WI38 (cell line): ENCODE measurements at regions not wholly inside any gene's neighbourhood (a gene's known extent, or its start where the extent isn't known, plus 50 kb on each side); places are given as distances from the start of the nearest gene placed in this dataset.

Source experiments
- H3K4me3 ChIP-seq: 2 replicates; pipeline ENCODE4 v1.5.1; 2011; ENCODE audit warnings: low read depth, mild to moderate bottlenecking, control low read depth, low read length
- TF ChIP-seq, protein P1 (sequence below): IDR thresholded peaks from 2 replicates; pipeline ENCODE4 v1.5.1; 2012; ENCODE audit warnings: low read depth, mild to moderate bottlenecking, control low read depth, low read length

DNA sequence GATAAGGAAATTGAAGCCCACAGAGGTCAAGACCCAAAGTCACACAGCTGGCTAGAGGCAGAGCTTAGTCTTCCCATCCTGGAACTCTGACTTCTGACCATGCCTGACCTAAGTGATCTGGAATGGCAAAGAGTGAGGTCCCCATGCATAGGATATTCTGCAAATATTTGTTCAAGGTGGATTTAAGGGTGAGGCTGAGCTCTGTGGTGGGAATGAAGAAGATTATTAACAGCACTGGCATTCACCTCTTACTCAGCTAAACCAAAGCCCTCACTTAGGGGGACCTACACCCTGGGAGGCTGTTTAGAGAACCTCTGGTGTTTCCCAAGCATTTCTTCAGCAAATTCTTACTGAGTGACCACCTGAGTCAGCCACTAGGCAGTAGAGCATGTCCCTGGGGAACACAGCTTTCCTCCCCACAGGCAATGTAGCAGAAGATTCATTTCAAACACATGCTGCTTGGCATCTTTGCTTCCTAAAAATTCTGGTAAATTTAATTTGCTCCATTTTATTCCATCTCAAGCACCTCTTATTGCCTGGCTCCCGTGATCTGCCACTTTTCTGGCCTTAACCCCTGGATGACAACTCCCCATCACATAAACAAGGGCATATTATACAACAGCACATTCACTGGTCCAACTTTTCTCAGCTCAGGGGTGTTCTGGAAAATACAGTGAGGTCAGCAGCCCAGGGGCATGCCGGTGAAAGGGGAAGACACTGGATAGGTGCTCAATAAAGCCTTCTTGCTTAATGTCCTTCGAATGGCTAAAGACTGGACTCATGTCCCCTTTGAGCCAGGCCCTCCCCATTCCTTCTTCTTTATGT is 176.0 kb downstream of the ABHD5 start:
- TF ChIP-seq, protein P1, sequence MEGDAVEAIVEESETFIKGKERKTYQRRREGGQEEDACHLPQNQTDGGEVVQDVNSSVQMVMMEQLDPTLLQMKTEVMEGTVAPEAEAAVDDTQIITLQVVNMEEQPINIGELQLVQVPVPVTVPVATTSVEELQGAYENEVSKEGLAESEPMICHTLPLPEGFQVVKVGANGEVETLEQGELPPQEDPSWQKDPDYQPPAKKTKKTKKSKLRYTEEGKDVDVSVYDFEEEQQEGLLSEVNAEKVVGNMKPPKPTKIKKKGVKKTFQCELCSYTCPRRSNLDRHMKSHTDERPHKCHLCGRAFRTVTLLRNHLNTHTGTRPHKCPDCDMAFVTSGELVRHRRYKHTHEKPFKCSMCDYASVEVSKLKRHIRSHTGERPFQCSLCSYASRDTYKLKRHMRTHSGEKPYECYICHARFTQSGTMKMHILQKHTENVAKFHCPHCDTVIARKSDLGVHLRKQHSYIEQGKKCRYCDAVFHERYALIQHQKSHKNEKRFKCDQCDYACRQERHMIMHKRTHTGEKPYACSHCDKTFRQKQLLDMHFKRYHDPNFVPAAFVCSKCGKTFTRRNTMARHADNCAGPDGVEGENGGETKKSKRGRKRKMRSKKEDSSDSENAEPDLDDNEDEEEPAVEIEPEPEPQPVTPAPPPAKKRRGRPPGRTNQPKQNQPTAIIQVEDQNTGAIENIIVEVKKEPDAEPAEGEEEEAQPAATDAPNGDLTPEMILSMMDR, result no peak
- H3K4me3 ChIP-seq, result no peak overlapping the region

DNA sequence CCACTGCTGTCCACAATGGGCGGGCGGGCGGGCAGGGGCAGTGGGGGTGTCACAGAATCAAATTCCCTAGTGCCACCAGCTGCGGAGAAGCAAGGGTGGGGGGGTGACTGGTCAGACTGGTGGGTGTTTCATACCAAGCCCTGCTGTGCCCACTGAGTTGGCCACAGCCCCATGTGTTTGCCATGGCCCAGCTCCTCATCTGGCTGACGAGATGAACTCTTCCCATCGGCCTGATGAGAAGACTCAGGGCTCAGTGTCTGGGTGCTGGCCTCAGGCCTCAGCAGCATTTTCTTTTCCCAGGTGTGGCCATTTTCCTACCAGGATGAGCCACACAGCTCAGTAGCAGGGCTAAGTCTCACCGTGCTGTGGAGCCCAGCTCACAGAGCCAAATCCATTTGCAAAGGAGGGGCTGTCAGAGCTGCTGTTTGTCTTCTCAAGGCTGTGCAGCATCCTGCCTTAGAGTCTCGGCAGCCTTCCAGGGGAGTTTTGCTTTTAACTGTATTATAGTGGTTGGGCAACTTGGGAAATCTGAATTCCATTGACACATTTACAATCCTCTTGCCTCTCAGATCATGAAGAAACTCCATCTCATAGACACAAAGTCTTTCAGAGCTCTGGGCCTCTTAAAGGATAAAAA is 176.8 kb downstream of the ABHD5 start:
- H3K4me3 ChIP-seq, result no peak overlapping the region

DNA sequence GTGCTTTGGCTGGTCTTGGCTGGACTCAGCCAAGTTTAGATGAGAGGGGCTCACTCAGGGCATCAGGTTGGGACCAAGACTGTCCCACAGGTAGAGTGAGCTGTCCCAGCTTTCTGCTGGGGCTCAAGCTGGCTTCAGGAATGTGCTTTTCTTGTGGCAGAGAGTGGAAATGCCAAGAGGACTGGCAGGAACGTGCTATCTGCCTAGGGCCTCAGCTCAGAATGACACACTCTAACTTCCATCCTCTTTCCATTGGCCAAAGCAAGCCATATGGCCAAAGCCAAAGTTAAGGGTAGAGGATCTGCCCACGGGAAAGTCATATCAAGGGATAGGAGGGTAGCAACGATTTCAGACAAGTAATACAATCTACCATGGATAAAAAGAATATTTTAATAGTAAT is 178.8 kb downstream of the ABHD5 start:
- TF ChIP-seq, protein P1, result no peak
- no peak overlapping the region for H3K4me3 ChIP-seq

More for the DNA sequence above, 176.8 kb downstream of the ABHD5 start:
- TF ChIP-seq, protein P1, result no peak

DNA sequence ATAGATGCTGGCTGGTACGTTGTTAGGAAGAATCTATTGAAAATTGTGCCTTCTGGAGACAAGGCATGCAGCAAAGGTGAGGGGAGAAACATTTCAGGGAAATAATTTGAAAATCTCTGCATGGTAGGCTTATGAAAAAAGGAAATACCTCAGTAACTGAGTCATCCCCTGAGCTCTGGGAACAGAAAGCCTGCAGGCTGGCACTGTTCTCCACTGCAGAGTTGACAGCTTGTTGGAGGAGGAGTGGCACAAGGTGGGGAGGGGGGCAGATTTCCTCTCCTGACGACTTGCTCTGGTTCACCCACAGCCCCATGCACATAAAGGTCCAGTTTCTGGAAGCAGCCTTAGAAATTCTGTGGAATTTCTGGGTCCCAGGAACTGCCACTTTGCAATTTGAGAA is 179.4 kb downstream of the ABHD5 start:
- TF ChIP-seq, protein P1, result no peak
- H3K4me3 ChIP-seq, result no peak overlapping the region

DNA sequence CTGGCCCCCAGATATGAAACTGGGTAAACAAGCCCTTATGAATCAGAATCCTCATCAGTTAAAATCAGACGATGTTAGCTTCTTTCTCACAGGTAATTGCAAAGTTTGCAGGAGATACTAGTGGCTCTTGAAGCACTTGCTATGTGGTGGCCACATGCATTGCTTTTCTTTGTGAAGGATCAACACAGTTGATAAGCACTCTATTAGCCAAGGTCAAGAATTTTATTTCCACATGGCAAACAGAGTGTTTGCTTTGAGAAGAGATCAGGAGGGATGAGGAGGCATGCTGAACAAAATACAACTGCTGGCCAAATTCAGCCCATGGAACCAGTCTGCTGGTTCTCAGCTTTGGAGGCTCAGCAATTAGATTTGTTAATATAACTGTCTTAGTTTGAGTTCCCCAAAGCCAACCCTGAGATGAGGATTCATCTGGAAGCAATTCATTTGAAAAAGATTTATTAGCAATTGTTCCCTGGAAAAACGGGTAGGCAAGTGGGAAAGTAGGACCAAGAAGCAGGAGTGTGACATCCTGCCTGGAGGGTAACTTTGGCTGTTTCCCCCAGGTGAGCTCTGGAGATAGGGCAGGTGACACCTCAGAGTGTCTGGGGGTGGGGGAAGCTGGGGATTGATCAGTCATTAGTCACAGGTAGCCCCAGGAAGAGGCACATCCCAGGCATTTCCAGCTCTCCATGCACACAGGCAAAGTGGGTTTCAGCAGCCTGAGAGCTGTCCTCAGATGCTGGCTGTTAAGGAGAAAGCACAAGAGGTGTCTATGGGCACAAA is 180.3 kb downstream of the ABHD5 start:
- H3K4me3 ChIP-seq, result no peak overlapping the region
- TF ChIP-seq, protein P1, result no peak

DNA sequence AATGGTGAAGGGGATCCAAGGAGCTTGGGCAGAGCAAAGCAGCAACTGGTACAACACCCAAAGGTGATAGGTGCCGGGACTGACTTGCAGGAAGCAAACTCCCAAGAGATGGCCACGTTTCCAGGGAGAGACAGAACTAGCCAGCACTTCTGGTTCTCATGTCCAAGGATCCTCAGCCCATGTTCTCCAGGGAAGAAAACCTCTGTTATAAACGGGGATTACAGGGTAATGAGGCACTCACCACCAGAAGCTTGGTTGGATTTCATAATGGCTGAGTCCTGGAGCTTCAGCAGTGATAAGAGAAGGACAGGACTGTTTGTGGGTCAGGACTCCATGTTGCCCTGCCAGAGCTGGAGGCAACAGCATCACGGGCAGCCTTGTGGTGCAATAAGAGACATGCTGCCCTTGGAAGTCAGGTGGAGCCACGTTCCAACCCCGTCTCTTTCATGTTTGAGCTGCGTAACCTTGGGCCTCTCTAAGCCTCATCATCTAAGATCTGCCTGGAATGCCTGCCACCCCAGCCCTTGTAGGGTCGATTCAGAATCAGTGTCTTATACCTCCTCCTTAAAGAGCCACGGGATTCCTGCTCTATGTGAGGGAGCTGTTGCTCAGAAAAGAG is 181.0 kb downstream of the ABHD5 start:
- H3K4me3 ChIP-seq, result no peak overlapping the region
- TF ChIP-seq, protein P1, result no peak
